H1 (cell line): ENCODE measurements at regions not wholly inside any gene's neighbourhood (a gene's known extent, or its start where the extent isn't known, plus 50 kb on each side); places are given as distances from the start of the nearest gene placed in this dataset.

ENCODE experiments used
- TF ChIP-seq, protein P1 (sequence below): IDR thresholded peaks from 2 replicates; pipeline ENCODE4 v1.6.1; 2012; ENCODE audit warnings: inconsistent platforms

GRCh38 chr10:91690996-91691676 is 58.3 kb upstream of the PPP1R3C start (continued):
- TF ChIP-seq, protein P1, sequence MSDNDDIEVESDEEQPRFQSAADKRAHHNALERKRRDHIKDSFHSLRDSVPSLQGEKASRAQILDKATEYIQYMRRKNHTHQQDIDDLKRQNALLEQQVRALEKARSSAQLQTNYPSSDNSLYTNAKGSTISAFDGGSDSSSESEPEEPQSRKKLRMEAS: no peak
- TF ChIP-seq, all 59 proteins: peak for 0
